Endothelial cell of umbilical vein (primary cell): ENCODE measurements at regions not wholly inside any gene's neighbourhood (a gene's known extent, or its start where the extent isn't known, plus 50 kb on each side); places are given as distances from the start of the nearest gene placed in this dataset.

ENCODE experiments used
- BruUV-seq: library from RNA; stranded (reverse); fragments of 400-500 nt; replicated peaks from 2 replicates; lab custom pipeline; 2021; lab: Mats Ljungman, UMichigan
- CTCF ChIA-PET: fragments of 300-600, 350-600 bp; sonication (Branson Sonifier 250); formaldehyde crosslinking; loops from one replicate; lab custom pipeline; 2021; ENCODE audit warnings: antibody characterized with exemption, inconsistent platforms; lab: Charles Lee
- POLR2A ChIA-PET: fragments of 300-600, 350-600 bp; sonication (Branson Sonifier 250); formaldehyde crosslinking; loops from one replicate; lab custom pipeline; 2021; ENCODE audit warnings: antibody characterized with exemption, inconsistent platforms; lab: Charles Lee
- DNase-seq: peaks from one replicate; pipeline ENCODE4 v3.0.0-alpha.2; 2011; ENCODE audit warnings: low read depth, low spot score
- FAIRE-seq: peaks from 2 replicates; lab custom pipeline; 2011; peaks lifted over from hg19 to GRCh38; lab: Jason Lieb, UNC
- H2AFZ ChIP-seq: 2 replicates; pipeline ENCODE4 v1.6.0; 2012; ENCODE audit warnings: low read depth, low read length, control low read depth, inconsistent platforms
- H3K27ac ChIP-seq: 2 replicates; pipeline ENCODE4 v1.5.1; 2011; ENCODE audit warnings: low read depth, mild to moderate bottlenecking, control low read depth, low read length, moderate library complexity; ENCODE audit not compliant: insufficient read depth
- H3K27me3 ChIP-seq, 2 experiments: 2 replicates each; pipeline versions ENCODE4 v1.6.0 to v1.6.1; 2011; ENCODE audit warnings: low read length in 2 of 2, mixed read lengths in 1 of 2; ENCODE audit not compliant: control insufficient read depth in 2 of 2, insufficient read depth in 2 of 2
- H3K36me3 ChIP-seq, 2 experiments: 2 replicates in 1 of 2; 3 replicates in 1 of 2; pipeline ENCODE4 v1.5.1; 2011; ENCODE audit warnings: low read length in 2 of 2, mild to moderate bottlenecking in 1 of 2, moderate library complexity in 1 of 2; ENCODE audit not compliant: control insufficient read depth in 2 of 2, insufficient read depth in 2 of 2; ENCODE audit errors: extremely low read depth in 1 of 2
- H3K4me1 ChIP-seq: 3 replicates; pipeline ENCODE4 v1.5.1; 2011; ENCODE audit warnings: mild to moderate bottlenecking, low read length; ENCODE audit not compliant: control insufficient read depth, insufficient read depth; ENCODE audit errors: extremely low read depth
- H3K4me2 ChIP-seq: 2 replicates; pipeline ENCODE4 v1.6.1; 2011; ENCODE audit warnings: low read length, control low read depth, mixed read lengths; ENCODE audit not compliant: insufficient read depth
- H3K4me3 ChIP-seq, 3 experiments: fragments of 200-600 bp in 1 of 3; sonication (generic), shearing (Covaris generic) in 1 of 3; replicated peaks in 1 of 3; 2 replicates each; pipeline ENCODE4 v1.5.1; 2011 to 2016; ENCODE audit warnings: control low read depth in 3 of 3, low read length in 3 of 3, mild to moderate bottlenecking in 2 of 3, inconsistent platforms in 1 of 3, low read depth in 1 of 3, moderate library complexity in 1 of 3; ENCODE audit not compliant: insufficient read depth in 1 of 3
- H3K79me2 ChIP-seq: 2 replicates; pipeline ENCODE4 v1.6.0; 2012; ENCODE audit warnings: low read length, inconsistent platforms; ENCODE audit not compliant: control insufficient read depth, insufficient read depth
- H3K9ac ChIP-seq: replicated peaks from 2 replicates; pipeline ENCODE3; 2011; ENCODE audit warnings: low read length, control low read depth; ENCODE audit not compliant: insufficient read depth; ENCODE audit errors: extremely low read depth
- H3K9me1 ChIP-seq: replicated peaks from 3 replicates; pipeline ENCODE4 v1.6.0; 2011; ENCODE audit warnings: mild to moderate bottlenecking, low read length; ENCODE audit not compliant: control insufficient read depth, insufficient read depth; ENCODE audit errors: extremely low read depth
- H3K9me3 ChIP-seq: replicated peaks from 2 replicates; pipeline ENCODE4 v1.5.1; 2012; ENCODE audit warnings: low read length, inconsistent platforms; ENCODE audit not compliant: control insufficient read depth, insufficient read depth
- H4K20me1 ChIP-seq: replicated peaks from 2 replicates; pipeline ENCODE3; 2011; ENCODE audit warnings: mild to moderate bottlenecking, low read length; ENCODE audit not compliant: control insufficient read depth, insufficient read depth; ENCODE audit errors: extremely low read depth
- CTCF ChIP-seq, 2 donors: IDR thresholded peaks; 1 replicate in 1 of 2; 2 replicates in 1 of 2; pipeline ENCODE4 v1.5.1; 2011; ENCODE audit warnings: low read length in 2 of 2, mild to moderate bottlenecking in 2 of 2, moderate library complexity in 2 of 2, control low read depth in 1 of 2, inconsistent platforms in 1 of 2, low read depth in 1 of 2; ENCODE audit not compliant: insufficient read depth in 1 of 2; ENCODE audit errors: extremely low read depth in 1 of 2
- EZH2 ChIP-seq: IDR thresholded peaks from 2 replicates; pipeline ENCODE4 v1.6.1; 2012; ENCODE audit warnings: borderline replicate concordance, low read depth, mild to moderate bottlenecking, moderate library complexity, low read length, inconsistent platforms; ENCODE audit not compliant: severe bottlenecking
- FOS ChIP-seq: IDR thresholded peaks from 2 replicates; pipeline ENCODE4 v1.6.1; 2011; ENCODE audit warnings: mild to moderate bottlenecking, low read length, moderate library complexity, borderline replicate concordance; ENCODE audit not compliant: insufficient read depth
- GATA2 ChIP-seq: IDR thresholded peaks from 2 replicates; pipeline ENCODE4 v1.7.0; 2011; ENCODE audit warnings: low read depth, mild to moderate bottlenecking, moderate library complexity, mixed read lengths, low read length; ENCODE audit not compliant: insufficient read length, insufficient read depth
- JUN ChIP-seq: IDR thresholded peaks from 2 replicates; pipeline ENCODE4 v1.6.1; 2011; ENCODE audit warnings: borderline replicate concordance, low read depth; ENCODE audit not compliant: insufficient read length, insufficient read depth
- MAX ChIP-seq: IDR thresholded peaks from 2 replicates; pipeline ENCODE4 v1.6.1; 2011; ENCODE audit not compliant: insufficient read depth, insufficient read length
- MYC ChIP-seq: IDR thresholded peaks from one replicate; pipeline ENCODE4 v1.6.1; 2011; ENCODE audit warnings: mild to moderate bottlenecking, low read depth, low read length
- POLR2A ChIP-seq: IDR thresholded peaks from 2 replicates; pipeline ENCODE4 v1.6.1; 2012; ENCODE audit warnings: low read depth, mild to moderate bottlenecking, control low read depth, low read length
- POLR2AphosphoS5 ChIP-seq: IDR thresholded peaks from 2 replicates; pipeline ENCODE4 v1.6.1; 2012; ENCODE audit warnings: low read depth, mild to moderate bottlenecking, control low read depth, low read length, moderate library complexity; ENCODE audit not compliant: insufficient read depth
- dilution Hi-C: fragments of 300-500 bp; cut with MboI; formaldehyde crosslinking; loops from one replicate; pipeline ENCODE4 v1.15.0; 2019; ENCODE audit warnings: low sequenced_read_pairs; ENCODE audit not compliant: extremely low pct_ligation_motif_present
- intact Hi-C: fragments of 100-400 bp; cut with micrococcal nuclease; formaldehyde crosslinking; loops from one replicate; pipeline ENCODE4 v1.10.0; 2022

GRCh38 chr18:50475538-50476193 is 84.2 kb upstream of the MAPK4 start:
- intact Hi-C loops, result no loop called here
- Histone ChIP-seq H4K20me1 (no peaks in the 10 kb centered on the region), H3K79me2 (no peaks in the 10 kb centered on the region), H3K36me3 (no peaks in the 10 kb centered on the region), H3K4me1 (no peaks in the 10 kb centered on the region), H3K4me2 (no peak overlapping the region), H3K27me3 (no peaks in the 10 kb centered on the region), H3K9ac (no peak overlapping the region), H3K4me3 (no peak overlapping the region), H3K9me1 (no peaks in the 10 kb centered on the region), H2AFZ (no peak overlapping the region), H3K9me3 (no peaks in the 10 kb centered on the region), H3K27ac (no peak overlapping the region)
- no peak for DNase-seq
- CTCF ChIA-PET, result no interaction called here
- FAIRE-seq, result no peak
- BruUV-seq, result no TSS peak
- dilution Hi-C loops, result no loop called here
- POLR2A ChIA-PET, result no interaction called here
- TF ChIP-seq POLR2A (no peak), EZH2 (no peak), POLR2AphosphoS5 (no peak), MYC (no peak), CTCF (IDR thresholded peaks at IDR 0.05; ENCODE audit: extremely low read depth in 1 of 2, insufficient read depth in 1 of 2, low read depth in 1 of 2, low read length in 2 of 2) (no peak), MAX (no peak), GATA2 (no peak), FOS (no peak), JUN (no peak)
